K562 (cell line): ENCODE measurements at regions not wholly inside any gene's neighbourhood (a gene's known extent, or its start where the extent isn't known, plus 50 kb on each side); places are given as distances from the start of the nearest gene placed in this dataset.

ENCODE experiments used
- ATAC-seq: fragments of 200-7000 bp; cut with Tn5 transposase; 3 replicates; pipeline ENCODE4 v1.9.1; 2020; ENCODE audit warnings: moderate library complexity
- BruUV-seq: library from RNA; stranded (reverse); fragments of 400-500 nt; replicated peaks from 2 replicates; lab custom pipeline; 2021; lab: Mats Ljungman, UMichigan
- CTCF ChIA-PET: fragments of 300-600 bp; formaldehyde crosslinking; extraction: SDS; loops from one replicate; lab custom pipeline; 2021; ENCODE audit warnings: low intra/inter-chr PET ratio; lab: Yijun Ruan, JAX
- POLR2A ChIA-PET: fragments of 300-600, 350-650 bp; sonication (Branson Sonifier 250); formaldehyde crosslinking; extraction: SDS; loops from one replicate; lab custom pipeline; 2021; ENCODE audit warnings: antibody characterized with exemption, inconsistent platforms; lab: Yijun Ruan, JAX
- DNase-seq, 4 experiments: peaks; one replicate each; pipeline versions ENCODE4 v3.0.0 to v3.0.0-alpha.2; 2011 to 2018; ENCODE audit warnings: low spot score in 3 of 4, mixed read lengths in 3 of 4; ENCODE audit errors: extremely low read depth in 1 of 4
- FAIRE-seq: peaks from 2 replicates; lab custom pipeline; 2011; peaks lifted over from hg19 to GRCh38; lab: Jason Lieb, UNC
- H2AFZ ChIP-seq: 2 replicates; pipeline ENCODE4 v1.6.0; 2011; ENCODE audit warnings: low read depth, low read length, control low read depth, inconsistent platforms
- H3K27ac ChIP-seq: fragments of 200-600 bp; 3 replicates; pipeline ENCODE4 v1.8.0; 2011; ENCODE audit warnings: low read depth, mild to moderate bottlenecking, control low read depth, inconsistent platforms, low read length, moderate library complexity, mixed read lengths; ENCODE audit errors: extremely low read depth
- H3K27me3 ChIP-seq, 2 experiments: fragments of 300-600 bp in 1 of 2; 2 replicates in 1 of 2; 3 replicates in 1 of 2; pipeline versions ENCODE4 v1.6.0 to v1.8.0; 2011; ENCODE audit warnings: inconsistent platforms in 2 of 2, low read length in 2 of 2, mild to moderate bottlenecking in 1 of 2, mixed read lengths in 1 of 2, moderate library complexity in 1 of 2; ENCODE audit not compliant: control insufficient read depth in 2 of 2, insufficient read depth in 2 of 2
- H3K36me3 ChIP-seq: fragments of 300-600 bp; 3 replicates; pipeline ENCODE4 v1.8.0; 2011; ENCODE audit warnings: mild to moderate bottlenecking, low read length, inconsistent platforms; ENCODE audit not compliant: control insufficient read depth, insufficient read depth
- H3K4me1 ChIP-seq, 2 experiments: fragments of 200-600 bp in 1 of 2; replicated peaks in 1 of 2; 2 replicates in 1 of 2; 3 replicates in 1 of 2; pipeline versions ENCODE4 v1.5.1 to v1.8.0; 2011; ENCODE audit warnings: inconsistent platforms in 2 of 2, low read length in 2 of 2, mild to moderate bottlenecking in 1 of 2, mixed read lengths in 1 of 2, moderate library complexity in 1 of 2; ENCODE audit not compliant: control insufficient read depth in 2 of 2, insufficient read depth in 2 of 2
- H3K4me2 ChIP-seq: 2 replicates; pipeline ENCODE4 v1.6.1; 2011; ENCODE audit warnings: low read length, control low read depth, inconsistent platforms, mixed read lengths; ENCODE audit not compliant: insufficient read depth
- H3K4me3 ChIP-seq: fragments of 200-600 bp; sonication (generic), shearing (Covaris generic); 2 replicates; pipeline ENCODE4 v1.5.1; 2016; ENCODE audit warnings: control low read depth, inconsistent platforms
- H3K79me2 ChIP-seq: fragments of 200-600 bp; 3 replicates; pipeline ENCODE4 v1.8.0; 2011; ENCODE audit warnings: low read length, inconsistent platforms; ENCODE audit not compliant: control insufficient read depth, insufficient read depth
- H3K9ac ChIP-seq, 2 experiments: 2 replicates each; pipeline versions ENCODE4 v1.6.0 to v1.6.1; 2011; ENCODE audit warnings: low read depth in 2 of 2, low read length in 2 of 2, control low read depth in 1 of 2, inconsistent platforms in 1 of 2, mild to moderate bottlenecking in 1 of 2, mixed read lengths in 1 of 2; ENCODE audit not compliant: insufficient read depth in 1 of 2
- H3K9me1 ChIP-seq: one replicate; pipeline ENCODE4 v1.6.0; 2011; ENCODE audit warnings: inconsistent platforms, mild to moderate bottlenecking, low read length, moderate library complexity; ENCODE audit not compliant: control insufficient read depth, insufficient read depth
- H3K9me3 ChIP-seq: replicated peaks from 2 replicates; pipeline ENCODE4 v1.5.1; 2011; ENCODE audit warnings: low read depth, low read length, inconsistent platforms; ENCODE audit not compliant: control insufficient read depth, insufficient read depth
- H4K20me1 ChIP-seq: replicated peaks from 2 replicates; pipeline ENCODE4 v1.6.1; 2011; ENCODE audit warnings: low read length, inconsistent platforms, mixed read lengths; ENCODE audit not compliant: control insufficient read depth, insufficient read depth
- ETS2 ChIP-seq: IDR thresholded peaks from 2 replicates; pipeline ENCODE4 v1.6.1; 2016; ENCODE audit warnings: borderline replicate concordance, missing genetic modification characterization, mild to moderate bottlenecking, moderate library complexity, missing compliant biosample characterization; ENCODE audit not compliant: poor library complexity, severe bottlenecking
- HMG20A ChIP-seq: fragments of 450-650 bp; formaldehyde crosslinking; conservative IDR thresholded peaks from 2 replicates; pipeline ENCODE4 v1.4.0; 2020; ENCODE audit warnings: mild to moderate bottlenecking, mixed read lengths
- PPARD ChIP-seq: fragments of 250-450 bp; sonication (Bioruptor Pico); IDR thresholded peaks from 2 replicates; pipeline ENCODE4 v1.8.0; 2022; ENCODE audit warnings: inconsistent platforms, mild to moderate bottlenecking, moderate library complexity
- RFX5 ChIP-seq: IDR thresholded peaks from 2 replicates; pipeline ENCODE4 v1.6.1; 2011; ENCODE audit warnings: low read depth, mild to moderate bottlenecking, improper control_type of control experiment, low read length
- SNIP1 ChIP-seq: fragments of 450-650 bp; IDR thresholded peaks from 2 replicates; pipeline ENCODE4 v1.7.1; 2017; ENCODE audit warnings: low read depth, mild to moderate bottlenecking
- TAF9B ChIP-seq: fragments of 450-650 bp; IDR thresholded peaks from 2 replicates; pipeline ENCODE4 v1.6.1; 2018; ENCODE audit warnings: mild to moderate bottlenecking; ENCODE audit not compliant: partially characterized antibody
- TCFL5 ChIP-seq: fragments of 250-450 bp; sonication (Bioruptor Pico); conservative IDR thresholded peaks from 2 replicates; pipeline ENCODE4 v1.6.1; 2021; ENCODE audit warnings: mild to moderate bottlenecking, moderate library complexity, matching md5 sums
- TEAD1 ChIP-seq, 2 experiments: fragments of 450-650 bp in 1 of 2; sonication (generic) in 1 of 2; formaldehyde crosslinking; IDR thresholded peaks; 2 replicates each; pipeline versions ENCODE4 v1.4.0 to v1.8.0; 2020 to 2022; ENCODE audit warnings: mild to moderate bottlenecking in 2 of 2, missing genetic modification reagents in 1 of 2
- ZNF121 ChIP-seq: sonication (generic); formaldehyde crosslinking; conservative IDR thresholded peaks from 2 replicates; pipeline ENCODE4 v1.8.0; 2022; ENCODE audit warnings: missing genetic modification reagents
- ZNF75A ChIP-seq: fragments of 450-650 bp; formaldehyde crosslinking; IDR thresholded peaks from 2 replicates; pipeline ENCODE4 v1.4.0; 2020; ENCODE audit warnings: mild to moderate bottlenecking
- WGBS: fragments of 100-300 bp; shearing (Covaris generic); methylation state at CpG from one replicate; pipeline ENCODE4 v1.1.6; 2016; ENCODE audit warnings: low coverage, mixed read lengths; ENCODE audit not compliant: insufficient coverage; ENCODE audit errors: missing lambda C conversion rate; 5-methylcytosine and 5-hydroxymethylcytosine counted together
- in situ Hi-C: fragments of 300-500 bp; cut with MboI; formaldehyde crosslinking; loops from 4 replicates; pipeline ENCODE4 v1.15.0; 2018; ENCODE audit warnings: inconsistent platforms, mixed read lengths
- intact Hi-C: fragments of 100-400 bp; cut with micrococcal nuclease; formaldehyde crosslinking; loops from 2 replicates; pipeline ENCODE4 v1.14.2; 2022
- TF ChIP-seq, protein P1 (sequence below), 2 experiments: fragments of 250-450 bp in 1 of 2; fragments of 450-650 bp in 1 of 2; sonication (Bioruptor Pico) in 1 of 2; IDR thresholded peaks; 2 replicates each; pipeline versions ENCODE4 v1.6.1 to v1.8.0; 2016 to 2021; ENCODE audit warnings: mild to moderate bottlenecking in 2 of 2, moderate library complexity in 2 of 2, missing compliant biosample characterization in 1 of 2, missing genetic modification characterization in 1 of 2

DNA sequence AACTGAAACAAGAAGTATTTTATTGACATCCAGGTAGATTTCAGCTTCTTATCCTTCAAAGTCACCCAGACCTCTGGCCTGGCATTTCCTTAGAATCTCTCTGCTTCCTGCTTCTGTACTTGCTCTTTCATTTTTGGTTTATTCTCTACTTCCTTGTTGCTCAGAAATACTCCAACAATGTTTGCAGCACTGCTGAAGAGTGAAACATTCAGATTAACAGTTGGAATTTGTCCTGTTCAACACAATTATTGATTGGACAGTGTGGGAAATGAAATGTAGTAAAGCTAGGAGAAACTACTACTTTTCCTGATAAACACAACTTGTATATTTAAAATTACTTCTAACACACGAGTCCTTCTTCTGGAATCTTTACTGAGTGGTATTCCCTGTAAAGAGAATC, 81.0 kb upstream of the MEIS2 start:
- intact Hi-C loops (no loop called here), in situ Hi-C loops (loop anchor here (25.0 kb wide), 1 partner anchor 706 kb away; no protein-coding TSS in a partner anchor)
- no peaks in the 10 kb centered on the region for H3K36me3 ChIP-seq
- H3K4me2 ChIP-seq = no peak overlapping the region
- no peak overlapping the region for H2AFZ ChIP-seq
- TF ChIP-seq, protein P1, sequence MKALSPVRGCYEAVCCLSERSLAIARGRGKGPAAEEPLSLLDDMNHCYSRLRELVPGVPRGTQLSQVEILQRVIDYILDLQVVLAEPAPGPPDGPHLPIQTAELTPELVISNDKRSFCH (CRISPR knock-in tag; IDR thresholded peaks at IDR 0.05) = no peak
- TF ChIP-seq, protein P1 (tag; IDR thresholded peaks at IDR 0.05) = no peak
- no peak for TF ChIP-seq TEAD1 (CRISPR knock-in tag; IDR thresholded peaks at IDR 0.05)
- TF ChIP-seq TCFL5 (CRISPR knock-in tag) = no peak
- TF ChIP-seq RFX5 = no peak
- no peak for TF ChIP-seq TAF9B
- TF ChIP-seq ETS2 (tag) = no peak
- no peak for TF ChIP-seq PPARD (CRISPR knock-in tag)
- TF ChIP-seq SNIP1 = no peak
- no peak for TF ChIP-seq ZNF75A
- no peak for TF ChIP-seq HMG20A (CRISPR knock-in tag)
- TF ChIP-seq ZNF121 (CRISPR knock-in tag) = no peak
- H3K4me1 ChIP-seq = no peaks in the 10 kb centered on the region
- H3K4me3 ChIP-seq = no peak overlapping the region
- no peak overlapping the region for H3K27ac ChIP-seq
- ChIA-PET CTCF (no interaction called here), POLR2A (no interaction called here)
- H3K79me2 ChIP-seq = no peaks in the 10 kb centered on the region
- no peaks in the 10 kb centered on the region for H4K20me1 ChIP-seq
- no peak overlapping the region for H3K9ac ChIP-seq
- WGBS = 10% methylated on average over 1 of the region's 1 CpG
- DNase-seq (no peak), FAIRE-seq (no peak), ATAC-seq (no peak)
- H3K27me3 ChIP-seq = no peaks in the 10 kb centered on the region
- H3K9me3 ChIP-seq = no peaks in the 10 kb centered on the region
- BruUV-seq = no TSS peak
- no peaks in the 10 kb centered on the region for H3K9me1 ChIP-seq
